ENCODE measurements at regions not wholly inside any gene's neighbourhood (a gene's known extent, or its start where the extent isn't known, plus 50 kb on each side); places are given as distances from the start of the nearest gene placed in this dataset.
"Not testable (repeated sequence)": the region's sequence is repeated elsewhere in the genome, so short reads cannot be mapped to it uniquely, and the experiment has no call there.

DNA sequence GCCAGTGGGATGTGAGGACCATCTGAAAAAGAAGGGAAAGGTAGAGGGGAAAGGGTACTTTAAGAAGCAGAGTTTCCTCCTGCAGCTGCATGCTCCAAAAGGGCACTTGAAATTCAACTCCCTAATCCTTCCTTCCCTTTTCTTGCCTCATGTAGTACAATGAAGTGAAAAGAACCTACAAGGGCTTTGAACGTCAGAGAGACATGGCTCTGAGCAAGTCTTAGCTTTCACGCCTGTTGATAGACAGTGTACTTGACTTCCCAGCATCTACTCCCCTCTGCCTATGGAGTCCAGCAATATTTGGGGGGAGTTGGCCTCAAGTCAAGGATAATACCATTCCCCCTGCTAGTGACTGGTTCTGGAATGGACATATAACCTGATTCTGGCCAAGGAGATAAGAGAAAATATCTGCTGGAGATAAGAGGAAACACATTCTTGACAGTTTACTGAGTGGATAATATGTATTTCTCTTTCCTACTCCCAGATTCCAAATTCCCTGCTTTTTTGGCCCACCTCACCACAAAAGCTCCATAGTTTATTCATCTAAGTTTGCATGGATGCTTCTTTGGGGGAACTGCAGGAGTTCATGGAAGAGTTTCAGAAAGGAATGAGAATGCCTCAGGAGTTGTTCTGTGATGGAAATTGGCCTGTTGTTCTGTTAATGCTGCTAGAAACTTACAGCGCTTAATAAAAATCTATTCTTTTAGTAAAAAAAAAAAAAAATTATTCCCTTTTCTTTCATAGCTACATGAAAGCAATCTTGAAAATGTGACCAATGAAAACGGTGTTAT, 193.0 kb upstream of the TPM1 start:
- no peak for DNase-seq

GRCh38 chr15:62850318-62850717, 192.2 kb upstream of the TPM1 start:
- DNase-seq: no peak

GRCh38 chr15:62850791-62851291, 191.7 kb upstream of the TPM1 start:
- DNase-seq: no peak

DNA sequence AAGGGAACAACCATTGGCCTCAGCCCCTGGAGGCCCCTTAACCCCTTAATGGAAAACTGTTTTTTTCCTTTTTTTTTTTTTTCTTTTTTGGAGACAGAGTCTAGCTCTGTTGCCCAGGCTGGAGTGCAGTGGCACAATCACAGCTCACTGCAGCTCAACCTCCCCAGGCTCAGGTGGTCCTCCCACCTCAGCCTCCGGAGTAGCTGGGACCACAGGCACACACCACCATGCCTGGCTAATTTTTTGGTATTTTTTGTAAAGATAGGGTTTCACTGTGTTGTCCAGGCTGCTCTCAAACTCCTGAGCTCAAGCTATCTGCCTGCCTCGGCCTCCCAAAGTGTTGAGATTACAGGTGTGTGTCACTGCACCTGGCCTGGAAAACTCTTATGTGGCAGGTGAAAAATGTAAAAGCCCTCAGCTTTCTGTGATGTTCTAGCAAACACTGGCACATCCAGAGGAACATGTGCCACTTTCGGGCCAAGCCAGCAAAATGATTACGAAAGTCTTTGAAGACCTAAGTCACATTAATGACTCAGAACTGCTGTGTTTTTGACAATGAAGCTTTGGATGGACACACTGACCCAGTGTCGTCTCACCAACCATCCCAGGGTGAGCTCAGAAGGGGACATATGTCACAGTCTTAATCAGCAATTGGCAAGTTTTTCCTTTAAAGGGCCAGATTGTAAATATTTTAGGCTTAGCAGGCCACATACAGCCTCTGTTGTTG, 189.3 kb upstream of the TPM1 start:
- DNase-seq: no peak

- DNase-seq: no peak
Observed at GRCh38 chr15:62853841-62854225, 188.7 kb upstream of the TPM1 start.

DNA sequence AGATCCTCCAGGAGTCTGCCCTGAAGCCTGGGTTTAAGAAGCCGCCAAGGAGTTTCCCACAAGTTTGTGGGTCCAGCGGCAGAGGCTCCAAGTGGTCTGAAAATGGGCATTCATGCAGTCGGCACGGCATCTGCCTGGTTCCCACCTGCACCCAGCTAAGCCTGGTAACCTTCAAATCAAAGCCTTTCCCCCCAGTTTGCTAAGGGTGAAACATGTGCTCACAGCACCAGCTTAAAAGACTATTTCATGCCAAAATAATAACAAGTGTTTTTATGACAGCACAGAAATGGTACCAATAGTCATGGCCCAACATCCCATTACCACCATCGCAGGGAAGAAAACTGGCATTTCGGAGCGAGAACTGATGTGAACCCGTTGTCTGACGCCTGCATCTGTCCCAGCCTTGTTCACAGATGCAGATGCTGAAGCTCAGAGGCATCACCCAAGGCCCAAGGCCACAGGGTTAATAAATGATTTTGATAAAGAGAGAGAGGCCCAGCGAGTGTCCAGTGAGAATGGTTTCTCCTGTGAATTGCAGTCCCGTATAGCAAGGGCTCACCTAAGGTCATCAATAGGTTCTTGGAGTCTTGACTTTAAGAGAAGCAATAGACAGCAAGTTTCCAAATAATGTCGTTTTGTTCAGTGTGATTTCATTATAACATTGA, 188.0 kb upstream of the TPM1 start:
- no peak for DNase-seq

GRCh38 chr15:62855085-62855476, 187.5 kb upstream of the TPM1 start:
- DNase-seq: no peak

DNA sequence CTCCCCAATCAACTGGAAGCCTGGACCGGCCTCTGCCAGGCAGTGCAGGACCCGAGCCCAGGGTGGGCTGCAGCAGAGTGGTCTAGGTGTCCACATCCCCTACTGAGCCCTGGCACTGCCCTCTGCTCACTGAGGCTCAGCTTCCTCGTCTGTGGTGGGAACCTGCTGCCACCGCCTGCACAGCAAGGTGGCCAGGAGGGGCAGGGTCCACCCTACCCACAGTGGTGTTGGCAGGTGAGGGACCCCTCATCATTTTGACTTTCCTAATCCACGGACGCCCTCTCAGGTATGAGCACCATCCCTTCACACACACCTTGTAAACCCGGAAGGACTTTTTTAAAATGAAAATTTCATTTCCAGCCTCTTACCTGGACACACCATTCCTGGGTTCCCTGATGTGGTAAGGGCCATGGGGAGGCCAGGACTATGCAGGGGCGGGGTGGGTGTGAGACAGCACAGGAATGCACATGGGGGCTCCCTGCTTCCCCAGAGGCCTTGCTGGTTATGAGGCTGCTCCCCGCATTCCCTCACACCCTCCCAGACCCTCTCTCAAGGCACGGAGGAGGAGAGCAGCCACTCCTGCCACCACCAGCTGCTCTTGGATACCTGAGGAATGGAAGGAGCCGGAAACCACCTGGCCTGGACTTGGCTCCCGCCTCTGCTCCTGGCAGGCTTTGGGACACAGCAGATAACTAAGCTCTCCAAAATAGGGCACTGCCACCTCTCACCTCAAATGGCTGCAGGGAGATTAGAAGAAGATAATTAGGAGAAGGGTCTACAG, 185.9 kb upstream of the TPM1 start:
- no peak for DNase-seq

DNA sequence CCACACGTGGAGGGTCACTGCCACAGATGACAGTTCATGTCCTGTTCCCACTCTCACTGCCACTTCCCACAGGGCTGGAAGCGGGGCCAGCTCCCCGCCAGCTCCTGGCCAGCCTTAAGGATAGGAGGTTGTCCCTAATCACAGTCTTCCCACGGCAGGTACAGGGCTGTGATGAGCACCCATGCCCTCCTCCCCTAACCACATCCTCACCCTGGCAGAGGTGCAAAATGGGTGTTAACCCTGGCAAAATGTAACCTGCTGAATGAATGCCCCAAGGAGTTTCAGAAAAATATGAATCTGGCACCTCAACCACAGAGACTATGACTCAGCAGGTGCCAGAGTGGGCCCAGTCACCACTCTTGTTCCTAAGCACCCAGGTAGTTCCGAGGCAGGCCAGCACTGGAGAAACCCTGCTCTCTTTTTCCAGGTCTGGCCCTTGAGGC, 185.1 kb upstream of the TPM1 start:
- DNase-seq: no peak

GRCh38 chr15:62858343-62858742, 184.2 kb upstream of the TPM1 start:
- DNase-seq: no peak

DNA sequence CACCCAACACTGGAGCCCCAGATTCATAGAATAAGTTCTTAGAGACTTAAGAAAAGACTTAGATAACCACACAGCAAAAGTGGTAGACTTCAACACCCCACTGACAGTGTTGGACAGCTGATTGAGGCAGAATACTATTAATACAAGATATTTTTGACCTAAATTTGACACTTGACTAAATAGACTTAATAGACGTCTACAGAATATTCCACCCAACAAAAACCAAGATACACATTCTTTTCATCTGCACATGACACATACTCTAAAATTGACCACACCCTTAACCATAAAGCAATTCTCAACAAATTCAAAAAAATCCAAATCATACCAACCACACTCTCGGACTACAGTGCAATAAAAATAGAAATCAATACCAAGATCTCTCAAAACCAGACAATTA, 179.8 kb upstream of the TPM1 start:
- DNase-seq: no peak

- DNase-seq: no peak
Observed at GRCh38 chr15:62866366-62866765, 176.2 kb upstream of the TPM1 start.

DNA sequence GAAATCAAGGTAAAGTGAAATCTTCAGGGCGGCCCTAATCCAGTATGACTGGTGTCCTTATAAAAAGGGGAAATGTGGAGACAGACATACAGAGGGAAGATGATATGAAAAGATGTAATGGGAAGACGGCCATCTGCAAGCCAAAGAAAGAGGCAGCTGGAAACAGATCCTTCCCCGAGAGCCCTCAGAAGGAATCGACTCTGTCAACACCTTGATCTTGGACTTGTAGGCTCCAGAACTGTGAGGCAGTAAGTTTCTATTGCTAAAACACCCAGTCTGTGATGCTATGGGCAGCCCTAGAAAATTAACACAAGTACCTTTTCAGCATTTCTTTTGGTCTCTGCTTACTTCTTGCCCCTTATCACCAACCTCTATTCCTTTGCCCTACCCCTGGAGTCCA, 174.7 kb upstream of the TPM1 start:
- no peak for DNase-seq

DNA sequence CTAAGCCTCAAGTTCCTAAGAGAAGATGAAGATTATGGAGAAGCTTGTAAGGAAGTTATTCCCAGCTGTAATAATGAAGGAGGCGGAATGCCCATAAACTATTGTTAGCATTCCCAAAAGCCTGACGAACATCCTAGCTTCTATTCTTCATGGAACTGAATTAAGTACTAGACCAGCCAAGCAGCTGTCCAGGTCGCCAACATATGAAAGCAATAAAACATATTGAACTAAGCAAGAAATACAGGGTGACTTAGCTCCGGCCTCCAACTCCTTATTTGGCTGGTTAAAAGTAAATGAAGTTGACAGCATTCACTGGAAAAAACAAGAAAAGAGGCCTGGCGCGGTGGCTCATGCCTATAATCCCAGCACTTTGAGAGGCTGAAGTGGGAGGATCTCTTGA, 174.0 kb upstream of the TPM1 start:
- no peak for DNase-seq

- DNase-seq: no peak
Observed at GRCh38 chr15:62869116-62869515, 173.4 kb upstream of the TPM1 start.

GRCh38 chr15:62870216-62870615, 172.3 kb upstream of the TPM1 start:
- DNase-seq: no peak

- not testable (repeated sequence) for DNase-seq
Observed at GRCh38 chr15:62870701-62871100, 171.8 kb upstream of the TPM1 start.

DNA sequence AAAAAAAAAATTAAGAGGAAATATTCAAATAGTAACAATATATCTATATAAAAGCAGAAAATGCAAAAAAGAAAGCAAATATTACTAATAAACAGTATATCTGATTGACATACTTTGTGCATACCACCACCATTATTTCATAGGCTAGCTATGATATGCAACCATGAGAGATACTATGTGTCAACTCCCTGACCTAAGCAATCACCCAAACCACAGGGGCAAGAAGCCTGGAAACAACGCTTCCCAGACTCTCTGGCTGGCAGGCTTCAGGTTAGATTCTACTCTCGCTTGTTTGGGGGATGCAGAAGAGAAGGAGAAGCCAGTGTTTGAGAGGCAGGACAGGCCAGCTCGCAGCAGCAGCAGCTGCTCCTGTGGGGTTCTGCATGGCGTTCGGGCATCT, 169.3 kb upstream of the TPM1 start:
- DNase-seq: no peak

GRCh38 chr15:62874064-62874463, 168.5 kb upstream of the TPM1 start:
- DNase-seq: no peak

- no peak for DNase-seq
Observed at GRCh38 chr15:62874959-62875625, 167.5 kb upstream of the TPM1 start.

DNA sequence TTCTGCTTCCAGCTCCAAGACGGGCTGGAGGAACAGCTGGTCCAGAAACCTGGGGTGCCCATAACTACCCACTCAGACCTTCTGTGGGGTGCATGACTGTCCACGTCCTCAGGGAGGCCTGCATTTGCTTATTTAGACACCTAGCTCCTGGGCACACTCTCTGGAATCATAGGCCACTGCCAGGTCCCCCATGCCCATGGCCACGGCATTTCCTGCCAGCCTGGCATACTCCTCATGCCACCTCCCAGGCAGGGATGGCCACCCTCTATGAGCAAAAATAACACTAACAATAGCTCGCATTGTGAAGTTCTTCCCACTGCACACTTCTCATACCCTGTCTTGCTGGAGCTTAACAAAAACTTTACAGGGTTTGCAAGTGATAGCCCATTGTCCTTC, 166.9 kb upstream of the TPM1 start:
- no peak for DNase-seq

GRCh38 chr15:62877276-62877857, 165.2 kb upstream of the TPM1 start:
- DNase-seq: no peak
